ENCODE measurements at regions not wholly inside any gene's neighbourhood (a gene's known extent, or its start where the extent isn't known, plus 50 kb on each side); places are given as distances from the start of the nearest gene placed in this dataset.

DNA sequence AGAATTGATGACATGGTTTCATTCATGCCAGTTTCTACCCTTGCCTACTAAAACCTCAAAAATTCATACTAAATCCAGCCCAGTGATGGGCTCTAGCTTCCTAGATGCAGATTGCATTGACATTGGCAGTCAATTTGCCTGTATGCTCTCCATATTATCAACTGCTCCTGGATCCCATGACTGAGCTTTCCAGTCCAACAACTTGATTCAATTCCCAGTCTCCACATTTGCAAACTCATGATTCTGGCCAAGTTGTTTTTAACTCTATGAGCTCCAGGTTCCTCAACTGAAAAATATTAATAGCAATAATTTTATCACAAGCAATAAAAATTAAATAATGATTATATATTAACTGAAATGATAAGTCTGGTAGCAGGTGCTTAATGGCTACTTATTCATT lies 51.0 kb upstream of the DSC1 start:
- no peak for DNase-seq (ENCODE audit: low read depth)

DNA sequence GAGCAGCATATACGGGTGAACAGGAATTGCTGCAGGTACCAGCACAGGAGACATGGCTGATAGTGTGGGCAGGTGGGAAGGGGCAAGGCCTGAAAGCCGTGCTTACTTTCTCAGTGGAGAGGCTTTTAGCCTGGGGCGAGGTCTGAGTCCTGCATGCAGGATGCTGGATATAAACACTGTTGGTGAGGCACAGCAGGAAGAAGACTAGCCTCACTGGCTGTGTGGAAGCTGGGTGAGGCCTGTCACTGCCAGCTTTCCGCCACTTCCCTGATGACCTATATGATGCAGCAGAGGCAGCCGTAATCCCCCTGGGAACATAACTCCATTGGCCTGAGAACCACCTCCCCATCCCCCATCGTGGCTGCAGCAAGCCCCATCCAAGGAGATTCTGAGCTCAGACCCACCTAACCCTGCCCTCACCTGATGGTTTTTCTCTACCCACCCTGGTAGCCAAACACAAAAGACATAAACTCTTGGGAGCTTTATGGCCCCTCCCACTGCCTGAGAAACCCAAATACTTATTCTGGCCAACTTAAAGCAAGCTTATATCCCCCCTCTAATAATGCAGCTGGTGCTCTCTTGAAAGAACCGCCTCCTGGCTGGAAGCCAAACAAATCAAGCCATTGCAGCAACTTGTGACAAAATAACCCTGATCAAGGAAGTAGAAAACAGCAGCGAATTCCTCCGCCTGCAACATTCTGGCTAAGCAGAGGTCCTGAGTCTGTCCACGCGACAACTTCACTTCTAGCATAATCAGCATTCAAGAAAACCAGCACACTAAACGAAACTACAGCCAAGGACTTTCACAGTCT lies 54.6 kb upstream of the DSC1 start:
- DNase-seq (ENCODE audit: low read depth): peak; percentile 18

DNA sequence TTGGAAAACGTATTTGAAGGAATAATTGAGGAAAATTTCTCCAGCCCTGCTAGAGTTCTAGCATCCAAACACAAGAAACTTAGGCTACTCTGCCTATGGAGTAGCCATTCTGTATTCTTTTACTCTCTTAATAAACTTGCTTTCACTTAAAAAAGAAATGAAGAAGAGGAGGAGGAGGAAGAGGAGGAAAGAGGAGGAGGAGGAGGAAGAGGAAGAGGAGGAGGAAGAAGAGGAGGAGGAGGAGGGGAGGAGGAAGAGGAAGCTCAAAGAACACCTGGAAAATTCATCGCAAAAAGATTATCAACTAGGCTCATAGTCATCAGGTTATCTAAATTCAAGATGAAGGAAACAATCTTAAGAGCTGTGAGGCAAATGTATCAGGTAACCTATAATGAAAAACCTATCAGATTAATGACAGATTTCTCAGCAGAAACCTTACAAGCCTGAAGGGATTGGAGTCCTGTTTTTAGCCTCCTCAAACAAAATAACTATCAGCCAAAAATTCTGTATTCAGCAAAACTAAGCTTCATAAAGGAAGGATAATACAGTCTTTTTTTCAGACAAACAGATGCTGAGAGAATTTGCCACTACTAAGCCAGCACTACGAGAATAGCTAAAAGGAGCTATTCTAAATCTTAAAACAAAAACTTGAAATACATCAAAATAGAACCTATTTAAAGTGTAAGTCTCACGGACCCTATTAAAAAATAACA lies 56.2 kb upstream of the DSC1 start:
- no peak for DNase-seq (ENCODE audit: low read depth)

GRCh38 chr18:31219395-31219794 lies 56.7 kb upstream of the DSC1 start:
- no peak for DNase-seq (ENCODE audit: low read depth)

DNA sequence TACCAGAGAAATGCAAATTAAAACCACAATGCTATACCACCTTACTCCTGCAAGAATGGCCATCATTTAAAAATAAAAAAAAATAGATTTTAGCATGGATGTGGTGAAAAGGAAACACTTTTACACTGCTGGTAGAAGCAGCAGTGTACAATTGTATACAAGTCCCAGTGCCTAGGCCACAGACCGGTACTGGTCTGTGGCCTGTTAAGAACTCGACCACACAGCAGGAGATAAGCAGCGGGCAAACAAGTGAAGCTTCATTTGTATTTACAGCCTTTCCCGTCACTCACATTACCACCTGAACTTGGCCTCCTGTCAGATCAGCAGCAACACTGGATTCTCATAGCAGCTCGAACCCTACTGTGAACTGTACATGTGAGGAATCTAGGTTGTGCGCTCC lies 60.7 kb upstream of the DSC1 start:
- DNase-seq (ENCODE audit: low read depth): no peak

- DNase-seq (ENCODE audit: low read depth): peak; percentile 78
These were observed 63.0 kb upstream of the DSC1 start for GRCh38 chr18:31225668-31226067.

DNA sequence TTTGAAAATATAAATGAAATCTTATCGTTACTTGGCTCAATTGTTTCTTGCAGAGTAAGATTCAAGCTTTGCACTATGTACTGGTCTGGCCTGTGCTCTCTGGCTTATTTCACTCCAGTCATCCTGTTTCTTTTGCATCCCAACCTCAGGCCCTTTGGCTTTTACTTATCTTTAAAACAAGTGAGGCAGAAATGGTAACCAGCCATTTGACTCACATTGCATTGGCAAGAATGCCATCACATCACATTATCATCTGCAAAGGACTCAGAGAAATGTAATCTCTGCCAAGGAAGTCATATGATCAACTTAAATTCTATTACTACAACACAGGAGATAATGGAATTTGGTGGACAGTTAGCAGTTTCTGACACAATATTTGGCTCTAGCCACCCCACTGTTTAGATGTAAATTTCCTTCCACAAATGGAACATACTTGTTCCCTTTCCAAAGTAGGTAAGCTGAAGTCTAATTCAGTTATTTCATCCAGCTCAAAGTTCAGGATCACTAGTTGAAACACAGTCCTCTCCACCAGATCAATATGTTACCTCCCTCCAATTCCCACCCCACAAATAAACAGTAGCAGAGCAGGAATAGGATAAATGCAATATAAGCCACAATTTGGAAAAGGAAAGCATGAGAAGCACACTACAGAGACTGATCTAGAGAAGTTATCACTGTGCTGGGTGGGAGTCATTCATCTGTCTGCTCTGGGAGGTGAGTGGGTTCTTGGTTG lies 65.0 kb upstream of the DSC1 start:
- no peak for DNase-seq (ENCODE audit: low read depth)

GRCh38 chr18:31229829-31230228 lies 67.2 kb upstream of the DSC1 start:
- DNase-seq (ENCODE audit: low read depth): no peak

DNA sequence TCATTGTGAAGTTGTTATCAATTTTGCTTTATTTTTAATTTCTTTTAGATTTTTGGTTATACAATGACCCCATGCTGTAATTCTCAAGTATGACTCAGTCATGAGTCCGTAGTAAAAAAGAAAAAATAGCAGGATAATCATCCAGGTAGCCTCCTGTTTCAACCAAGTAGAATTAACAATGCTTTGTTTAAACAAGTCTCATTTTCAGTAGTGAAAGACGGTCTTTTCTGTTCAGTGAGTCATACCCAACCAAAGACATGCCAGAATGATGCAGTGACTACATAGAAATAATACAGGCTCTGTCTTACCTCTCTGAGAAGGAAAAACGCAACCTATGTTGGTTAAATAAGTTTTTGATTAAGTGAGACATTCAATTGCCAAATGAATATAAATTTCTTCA lies 67.8 kb upstream of the DSC1 start:
- DNase-seq (ENCODE audit: low read depth): peak; percentile 66

DNA sequence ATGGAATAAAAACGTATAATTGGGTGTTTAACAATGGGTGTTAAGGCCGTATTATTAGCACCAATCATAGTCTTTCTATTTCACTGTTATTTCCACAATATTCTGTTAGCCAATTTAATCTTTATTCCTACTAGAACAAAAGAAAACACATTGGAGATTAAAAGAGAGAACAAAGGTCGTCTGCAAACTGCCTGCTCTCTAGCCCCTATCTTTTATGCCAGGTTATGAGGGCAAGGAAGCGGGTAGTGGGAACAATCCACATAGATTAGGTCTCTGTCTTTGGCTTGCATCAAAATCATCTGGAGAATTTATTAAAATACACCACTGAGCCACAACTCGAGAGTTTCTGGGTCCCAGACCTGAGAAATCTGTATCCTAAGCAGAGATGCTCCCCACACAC lies 69.4 kb upstream of the DSC1 start:
- no peak for DNase-seq (ENCODE audit: low read depth)

DNA sequence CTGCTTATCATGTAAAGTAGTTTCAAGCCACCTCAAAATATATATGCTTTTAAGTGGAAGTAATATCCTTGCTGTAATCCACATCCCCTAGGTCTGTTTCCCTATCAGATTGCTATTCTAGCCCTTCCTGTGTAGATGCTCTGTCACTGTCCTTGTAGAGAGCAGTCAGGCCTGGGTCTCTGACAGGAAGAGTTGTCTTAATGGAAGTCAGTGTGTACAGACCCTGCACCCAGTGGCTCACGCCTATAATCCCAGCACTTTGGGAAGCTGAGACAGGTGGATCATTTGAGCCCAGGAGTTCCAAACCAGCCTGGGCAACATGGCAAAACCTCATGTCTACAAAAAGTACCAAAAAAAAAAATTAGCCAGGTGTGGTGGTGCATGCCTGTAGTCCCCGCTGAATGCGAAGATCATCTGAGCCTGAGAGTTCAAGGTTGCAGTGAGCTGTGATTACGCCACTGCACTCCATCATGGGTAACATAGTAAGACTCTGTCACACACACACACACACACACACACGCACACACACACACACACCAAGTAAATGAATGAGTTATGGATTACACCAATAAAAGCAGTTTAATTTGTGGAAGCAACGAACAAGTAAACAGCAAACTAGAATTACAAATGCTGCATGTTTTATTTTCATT lies 70.2 kb upstream of the DSC1 start:
- DNase-seq (ENCODE audit: low read depth): no peak

- DNase-seq (ENCODE audit: low read depth): no peak
These were observed 71.1 kb upstream of the DSC1 start for GRCh38 chr18:31233621-31234275.

DNA sequence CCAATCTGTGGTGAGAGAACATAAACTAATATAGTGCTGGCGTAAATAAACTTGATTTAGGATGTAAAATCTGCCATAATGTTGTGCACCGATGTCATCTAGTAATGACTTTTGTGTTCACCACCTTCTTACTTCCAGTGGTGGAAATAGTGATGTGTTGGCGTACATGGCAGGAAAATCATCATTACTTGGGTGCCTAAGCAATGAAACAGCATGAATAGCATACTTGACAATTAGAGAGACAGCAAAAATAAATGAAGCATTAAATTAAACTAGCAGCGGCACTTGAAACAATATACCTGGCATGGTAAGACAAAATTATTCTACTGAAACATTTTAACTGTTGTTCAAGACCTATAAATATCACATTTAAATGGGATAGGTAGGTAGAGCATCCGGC lies 73.2 kb upstream of the DSC1 start:
- no peak for DNase-seq (ENCODE audit: low read depth)

DNA sequence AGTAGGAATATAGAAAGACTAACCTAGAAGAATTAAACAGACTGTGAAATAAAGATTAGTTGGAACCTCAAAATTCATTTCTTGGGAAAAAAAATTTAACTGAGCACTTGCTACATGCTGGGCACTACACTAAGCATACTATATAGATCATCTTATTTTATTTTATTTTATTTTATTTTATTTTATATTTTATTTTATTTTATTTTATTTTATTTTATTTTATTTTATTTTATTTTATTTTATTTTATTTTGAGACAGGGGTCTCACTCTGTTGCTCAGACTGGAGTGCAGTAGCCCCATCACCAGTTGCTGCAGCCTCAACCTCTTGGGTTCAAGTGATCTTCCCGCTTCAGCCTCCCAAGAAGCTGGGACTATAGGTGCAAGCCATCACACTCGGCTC lies 74.5 kb upstream of the DSC1 start:
- no peak for DNase-seq (ENCODE audit: low read depth)

GRCh38 chr18:31241425-31241824 lies 76.5 kb upstream of the DSG1 start:
- no peak for DNase-seq (ENCODE audit: low read depth)

- DNase-seq (ENCODE audit: low read depth): peak; percentile 42
These were observed 76.0 kb upstream of the DSG1 start for GRCh38 chr18:31241900-31242409.

DNA sequence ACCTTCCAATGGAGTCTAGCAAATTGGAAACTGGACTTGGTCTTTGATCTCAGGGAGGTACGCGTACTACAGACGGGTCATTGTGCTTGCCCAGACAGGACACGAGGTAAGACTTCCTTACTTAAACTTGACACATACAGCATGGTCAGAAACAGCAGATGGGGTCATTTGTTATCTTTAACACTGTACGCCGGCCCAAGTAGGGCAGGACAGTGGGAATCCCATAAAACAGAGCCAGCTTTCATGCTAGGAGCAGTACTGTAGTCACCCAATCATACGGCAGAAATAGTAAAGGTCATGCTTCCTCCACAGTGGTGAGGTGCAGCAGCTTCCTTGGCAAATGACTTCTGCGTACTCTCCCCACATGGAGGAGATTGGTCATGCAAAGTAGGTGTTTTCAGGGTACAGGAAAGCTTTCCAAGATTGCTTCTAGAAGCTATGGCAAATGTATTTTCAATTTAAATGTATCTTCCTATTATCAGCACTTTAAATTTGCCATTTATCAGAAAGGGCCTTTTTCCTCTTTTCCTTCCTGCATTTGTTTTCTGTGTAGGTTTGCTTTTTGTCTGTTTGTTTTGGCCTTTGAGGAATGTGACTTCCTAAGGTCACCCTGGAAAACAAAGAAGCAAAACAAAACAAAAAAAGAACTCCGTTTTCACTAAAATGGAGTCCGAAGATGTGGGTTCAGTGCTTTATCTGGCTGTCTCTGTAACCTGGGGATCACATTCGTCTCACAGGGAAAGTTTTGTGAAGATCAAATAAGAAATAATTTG lies 74.0 kb upstream of the DSG1 start:
- no peak for DNase-seq (ENCODE audit: low read depth)

GRCh38 chr18:31244771-31245394 lies 73.1 kb upstream of the DSG1 start:
- no peak for DNase-seq (ENCODE audit: low read depth)

DNA sequence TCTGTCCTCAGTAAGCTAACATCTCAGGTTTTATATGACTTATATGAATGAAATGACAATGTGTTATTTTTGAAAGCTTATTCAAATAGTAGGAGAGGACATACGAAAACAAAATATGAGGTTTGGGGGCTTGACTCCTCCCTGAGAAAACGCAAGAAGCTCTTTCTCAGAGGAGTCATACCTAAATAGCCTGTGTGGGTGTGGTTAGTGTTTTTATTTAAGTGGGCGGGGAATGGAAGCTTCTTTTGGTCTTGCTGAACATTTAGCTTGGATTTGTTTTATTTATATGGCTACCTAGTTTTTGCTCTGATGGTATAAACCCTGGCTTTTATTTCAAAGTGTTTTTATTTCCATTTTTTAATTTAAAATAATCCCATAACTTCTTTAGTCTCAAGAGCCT lies 72.1 kb upstream of the DSG1 start:
- DNase-seq (ENCODE audit: low read depth): no peak

GRCh38 chr18:31246460-31246859 lies 71.5 kb upstream of the DSG1 start:
- no peak for DNase-seq (ENCODE audit: low read depth)
